Islet of Langerhans (tissue), 1 donor: ENCODE measurements at regions not wholly inside any gene's neighbourhood (a gene's known extent, or its start where the extent isn't known, plus 50 kb on each side); places are given as distances from the start of the nearest gene placed in this dataset.
"Not testable (repeated sequence)": the region's sequence is repeated elsewhere in the genome, so short reads cannot be mapped to it uniquely, and the experiment has no call there.

ENCODE experiments used
- FAIRE-seq: peaks from one replicate; lab custom pipeline; 2011; peaks lifted over from hg19 to GRCh38; lab: Jason Lieb, UNC

GRCh38 chr1:91095321-91095720, 73.5 kb upstream of the ZNF644 start:
- not testable (repeated sequence) for FAIRE-seq

GRCh38 chr1:91092503-91092902, 70.7 kb upstream of the ZNF644 start:
- no peak for FAIRE-seq

- no peak for FAIRE-seq
Measured at GRCh38 chr1:91091812-91092211, 70.0 kb upstream of the ZNF644 start.

- no peak for FAIRE-seq
Measured at GRCh38 chr1:91080650-91081049, 58.8 kb upstream of the ZNF644 start.

- no peak for FAIRE-seq
Measured at GRCh38 chr1:91078859-91079258, 57.0 kb upstream of the ZNF644 start.

- no peak for FAIRE-seq
Measured at GRCh38 chr1:91076834-91077233, 55.0 kb upstream of the ZNF644 start.

GRCh38 chr1:91075233-91076135, 53.6 kb upstream of the ZNF644 start:
- FAIRE-seq: no peak

- no peak for FAIRE-seq
Measured at GRCh38 chr1:91073299-91073698, 51.5 kb upstream of the ZNF644 start.

- no peak for FAIRE-seq
Measured at GRCh38 chr1:91071838-91072237, 50.0 kb upstream of the ZNF644 start.
